ENCODE measurements at regions not wholly inside any gene's neighbourhood (a gene's known extent, or its start where the extent isn't known, plus 50 kb on each side); places are given as distances from the start of the nearest gene placed in this dataset.

DNA sequence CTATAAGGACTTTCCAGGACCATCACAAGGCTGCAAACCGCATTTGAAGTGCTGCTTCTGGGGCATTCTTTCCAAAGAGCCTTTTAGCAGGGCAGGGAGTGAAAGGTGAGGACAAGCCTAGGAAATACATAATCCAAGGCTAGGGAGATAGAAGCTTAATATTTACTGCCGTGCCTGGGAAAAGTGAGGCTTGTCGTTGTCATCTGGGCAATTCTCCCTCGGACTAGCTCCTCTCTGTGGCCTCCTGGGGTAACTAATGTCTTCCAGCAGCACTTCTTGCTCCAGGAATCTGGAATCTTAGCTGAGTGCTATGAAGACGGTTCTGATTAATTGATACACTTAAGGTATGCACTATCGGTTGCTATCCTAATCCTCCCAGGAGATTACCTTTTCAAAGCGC is 69.3 kb upstream of the ATL2 start:
- TF ChIP-seq SRF (IDR thresholded peaks at IDR 0.05; ENCODE audit: low read depth, low read length) (no peak), POLR2A (IDR thresholded peaks at IDR 0.05; ENCODE audit: insufficient read depth in 1 of 2, low read depth in 2 of 2, low read length in 2 of 2) (no peak), BCLAF1 (IDR thresholded peaks at IDR 0.05) (no peak), HDAC2 (CRISPR knock-in tag; IDR thresholded peaks at IDR 0.05) (no peak), EP300 (IDR thresholded peaks at IDR 0.05; ENCODE audit: low read depth in 2 of 2, low read length in 2 of 2) (no peak), EP300 (CRISPR knock-in tag; IDR thresholded peaks at IDR 0.05; ENCODE audit: borderline replicate concordance) (no peak), RXRA (CRISPR knock-in tag; IDR thresholded peaks at IDR 0.05) (no peak), SOX6 (IDR thresholded peaks at IDR 0.05) (no peak), SOX6 (CRISPR knock-in tag; IDR thresholded peaks at IDR 0.05) (no peak), CTCF (CRISPR knock-in tag; IDR thresholded peaks at IDR 0.05) (peak; percentile 60), POLR2AphosphoS5 (IDR thresholded peaks at IDR 0.05; ENCODE audit: low read depth, low read length) (no peak), GATAD2A (CRISPR knock-in tag; IDR thresholded peaks at IDR 0.05) (no peak), ZNF441 (CRISPR knock-in tag; IDR thresholded peaks at IDR 0.05; ENCODE audit: borderline replicate concordance) (no peak), ZNF569 (CRISPR knock-in tag; IDR thresholded peaks at IDR 0.05; ENCODE audit: borderline replicate concordance) (no peak), MAX (IDR thresholded peaks at IDR 0.05) (no peak)
- TF ChIP-seq, protein P1, sequence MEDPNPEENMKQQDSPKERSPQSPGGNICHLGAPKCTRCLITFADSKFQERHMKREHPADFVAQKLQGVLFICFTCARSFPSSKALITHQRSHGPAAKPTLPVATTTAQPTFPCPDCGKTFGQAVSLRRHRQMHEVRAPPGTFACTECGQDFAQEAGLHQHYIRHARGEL (CRISPR knock-in tag; IDR thresholded peaks at IDR 0.05), result no peak
